ENCODE measurements at regions not wholly inside any gene's neighbourhood (a gene's known extent, or its start where the extent isn't known, plus 50 kb on each side); places are given as distances from the start of the nearest gene placed in this dataset.
"Not testable (repeated sequence)": the region's sequence is repeated elsewhere in the genome, so short reads cannot be mapped to it uniquely, and the experiment has no call there.

DNA sequence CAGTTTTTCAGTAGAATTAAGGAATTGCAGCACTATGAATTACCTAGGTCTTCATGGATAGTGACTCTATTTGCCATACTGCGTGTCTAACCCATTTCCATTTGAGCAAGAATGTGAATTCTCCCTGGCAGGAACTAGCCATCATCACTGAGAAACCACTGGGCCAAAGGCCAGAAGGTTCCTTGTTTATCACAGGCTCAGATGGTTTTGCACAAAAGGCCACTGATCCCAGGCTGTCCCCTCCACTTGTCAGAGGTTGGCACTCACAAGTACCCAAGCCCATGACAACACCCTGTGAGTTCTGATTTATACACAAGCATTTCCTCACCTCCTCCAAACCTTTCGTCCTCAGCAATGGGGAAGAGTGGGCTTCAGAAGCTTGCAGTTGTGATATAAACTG, 131.8 kb downstream of the FOXB1 start:
- DNase-seq (ENCODE audit: low spot score) = no peak

DNA sequence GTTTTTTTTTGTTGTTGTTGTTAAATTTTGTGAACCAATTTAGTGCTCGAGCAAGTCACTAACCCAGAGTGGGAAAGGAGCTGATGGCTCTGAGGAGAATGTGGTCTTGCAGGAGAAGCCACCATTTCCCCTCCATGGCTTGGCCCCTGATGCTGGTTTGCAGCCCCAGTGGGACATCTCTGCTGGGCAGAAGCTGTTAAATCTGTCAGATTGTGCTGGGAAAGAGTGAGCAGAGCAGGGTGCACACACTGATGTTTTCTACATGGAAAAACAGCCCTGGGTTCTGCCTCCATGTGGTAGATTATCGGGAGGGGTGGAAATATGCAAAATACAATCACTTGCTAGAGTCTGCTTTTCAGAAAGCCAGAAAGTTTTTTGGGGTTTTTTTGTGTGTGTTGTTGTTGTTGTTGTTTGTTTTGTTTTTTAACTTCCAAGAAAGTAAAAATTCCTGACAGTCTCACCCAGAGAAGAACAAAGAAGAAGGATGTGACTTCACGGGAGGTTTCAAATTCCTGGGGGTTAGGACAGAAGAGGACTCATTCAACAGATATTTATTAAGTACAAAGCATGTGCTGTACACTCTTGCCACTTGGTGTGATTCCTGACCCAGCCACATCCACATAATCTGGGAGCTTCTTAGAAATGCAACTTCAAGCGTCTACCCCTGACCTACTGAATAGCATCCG, 133.7 kb downstream of the FOXB1 start:
- DNase-seq (ENCODE audit: low spot score) = no peak

DNA sequence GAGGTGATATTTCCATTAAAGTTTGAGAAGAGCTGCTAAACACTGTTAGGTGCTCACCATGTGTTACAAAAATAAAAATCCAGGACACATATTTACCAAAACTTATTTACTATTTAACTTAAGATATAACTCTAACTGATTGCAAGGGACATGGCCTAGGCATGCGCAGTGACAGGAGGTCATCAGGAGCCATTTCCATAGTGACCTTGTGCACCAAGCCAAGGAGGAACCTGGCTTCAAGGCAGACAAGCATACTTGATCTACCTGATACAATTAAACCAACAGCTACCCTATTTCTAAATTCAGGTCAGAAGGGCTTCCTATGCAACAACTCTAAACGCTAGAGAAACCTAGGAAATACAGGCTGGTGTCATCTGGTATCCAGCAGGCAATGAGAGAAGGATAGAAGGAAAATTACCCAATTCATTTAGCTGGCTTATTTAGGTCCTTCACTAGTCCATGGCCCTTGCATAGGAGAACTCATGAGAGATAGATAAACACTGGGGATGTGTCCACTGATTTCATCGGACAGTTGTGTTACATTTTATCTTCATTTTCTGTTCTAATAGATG, 134.4 kb downstream of the FOXB1 start:
- no peak for DNase-seq (ENCODE audit: low spot score)

DNA sequence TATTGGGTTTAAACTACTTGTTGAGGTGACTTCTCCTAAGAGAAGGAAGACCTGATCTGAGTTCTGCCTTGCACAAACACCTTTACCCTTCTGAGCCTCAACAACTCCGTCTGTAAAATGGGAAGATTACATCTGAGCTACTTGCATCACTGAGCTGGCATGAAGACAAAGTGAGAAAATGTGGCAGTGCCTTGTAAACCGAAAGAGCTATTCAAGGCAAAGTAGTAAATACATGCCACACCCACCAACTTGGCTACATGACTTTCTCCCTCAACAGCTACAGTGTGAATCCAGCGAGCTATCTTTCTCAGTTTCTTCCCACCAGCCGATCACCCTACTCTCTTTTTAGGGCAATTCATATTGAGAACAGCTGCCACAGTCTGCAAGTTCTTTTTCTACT, 148.3 kb downstream of the FOXB1 start:
- DNase-seq (ENCODE audit: low spot score) = no peak

DNA sequence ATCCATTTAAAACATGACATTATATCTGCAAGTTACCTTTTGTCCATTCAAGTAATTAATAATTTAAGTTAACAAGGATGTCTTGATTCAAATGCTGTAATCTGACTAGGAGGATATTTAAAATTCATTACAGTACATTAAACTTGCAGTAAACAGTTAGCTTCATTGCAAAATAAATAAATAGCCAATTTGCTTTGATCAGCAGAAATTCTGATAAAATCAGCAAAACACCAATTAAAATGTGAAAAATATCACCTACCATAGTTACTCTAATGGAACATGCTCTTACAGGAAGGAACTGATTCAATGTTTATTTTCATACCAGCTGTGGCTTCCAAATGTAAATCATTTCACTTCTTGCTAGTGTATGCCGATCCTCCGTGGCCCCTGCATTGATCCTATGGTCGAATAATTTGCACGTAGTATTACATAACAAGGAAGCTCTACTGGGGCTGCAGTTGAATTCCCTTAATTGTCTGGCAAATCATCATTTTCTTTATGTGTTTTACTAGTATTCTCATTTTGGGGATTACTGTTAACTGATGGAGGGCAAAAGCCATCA, 150.7 kb downstream of the FOXB1 start:
- no peak for DNase-seq (ENCODE audit: low spot score)

DNA sequence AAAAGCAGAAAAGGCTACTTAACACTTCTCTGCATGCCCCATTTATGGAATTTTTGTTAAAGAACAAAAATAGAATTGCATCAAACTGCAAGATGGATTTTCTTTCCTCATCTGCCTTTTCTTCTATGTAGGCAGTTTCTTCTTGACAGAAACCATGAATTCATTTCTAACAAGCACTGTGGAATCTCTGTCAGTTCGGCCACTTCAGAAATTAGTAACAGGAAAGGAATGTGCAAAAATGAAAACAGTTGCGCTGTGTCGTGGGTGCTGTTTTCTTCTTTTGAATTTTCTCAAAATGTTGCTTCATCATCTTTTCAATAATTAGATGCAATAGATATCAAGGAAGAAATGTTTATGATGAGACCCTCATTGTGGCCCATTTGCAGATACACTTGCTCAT, 151.6 kb downstream of the FOXB1 start:
- DNase-seq (ENCODE audit: low spot score) = no peak

DNA sequence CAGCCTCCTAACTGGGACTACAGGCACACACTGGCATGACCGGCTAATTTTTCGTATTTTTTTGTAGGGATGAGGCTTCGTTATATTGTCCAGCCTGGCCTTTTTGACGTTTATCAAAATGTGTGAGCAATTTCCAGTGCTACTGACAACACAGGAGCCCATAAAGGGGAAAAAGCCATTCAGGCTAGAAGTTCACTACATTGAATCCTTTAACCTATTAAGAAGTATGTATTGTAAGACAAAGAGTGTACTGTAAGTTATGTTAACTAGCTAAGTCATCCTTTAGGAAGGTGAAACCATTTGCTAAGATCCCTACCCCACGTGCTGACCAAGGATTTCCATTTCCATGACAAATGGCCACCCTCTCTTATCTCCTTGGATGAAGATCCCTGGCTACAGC, 156.8 kb downstream of the FOXB1 start:
- no peak for DNase-seq (ENCODE audit: low spot score)

DNA sequence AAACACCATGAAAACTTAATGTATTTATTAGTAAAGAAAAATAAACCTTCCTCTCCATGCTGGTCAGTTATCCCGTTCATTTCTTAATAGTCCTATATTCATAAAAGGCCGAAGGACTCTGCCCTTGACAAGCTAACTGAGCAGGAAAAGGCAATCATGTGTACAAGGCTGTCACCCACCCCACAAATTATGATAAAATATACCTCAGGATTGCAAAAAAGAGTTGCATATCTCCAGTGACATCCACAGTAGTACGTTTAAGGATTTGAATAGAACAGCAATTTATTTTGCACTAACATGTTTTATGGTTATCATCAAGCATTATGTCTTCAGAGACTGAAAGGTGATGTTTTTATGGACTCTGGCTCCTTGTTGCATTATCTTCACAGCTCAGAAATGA, 157.6 kb downstream of the FOXB1 start:
- no peak for DNase-seq (ENCODE audit: low spot score)

DNA sequence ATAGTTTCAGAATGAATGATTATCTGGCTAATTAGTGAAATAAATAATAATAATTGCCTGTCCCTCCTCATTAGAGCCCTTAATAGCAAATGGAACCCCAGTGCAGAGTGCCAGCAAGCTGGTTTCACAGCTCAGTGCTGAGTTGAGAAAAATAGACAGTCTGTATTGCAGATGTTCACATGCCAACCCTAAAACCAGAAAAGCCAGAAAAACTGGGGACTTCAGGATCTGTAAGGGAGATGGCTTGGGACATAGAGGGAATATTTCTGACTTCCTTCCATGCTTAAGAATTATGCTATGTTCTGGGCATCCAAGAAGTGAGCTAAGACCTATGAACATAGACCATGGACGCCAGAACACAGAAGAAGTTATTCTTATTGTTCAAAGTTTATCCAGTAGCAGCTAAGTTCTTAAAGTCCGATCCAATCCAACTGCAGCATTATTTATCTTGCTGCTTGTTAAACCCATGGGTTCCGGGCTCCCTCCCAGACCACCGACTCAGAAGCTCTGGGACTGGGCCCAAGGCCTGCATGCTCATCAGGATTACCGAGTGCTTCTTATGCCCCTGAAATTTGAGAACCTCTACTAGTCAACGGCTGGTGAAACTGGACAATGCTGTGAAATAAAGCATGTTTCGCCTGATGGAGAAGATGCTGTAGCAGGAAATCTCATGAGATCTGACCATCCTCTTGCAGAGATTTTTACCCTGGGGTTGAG, 158.3 kb downstream of the FOXB1 start:
- DNase-seq (ENCODE audit: low spot score) = no peak

DNA sequence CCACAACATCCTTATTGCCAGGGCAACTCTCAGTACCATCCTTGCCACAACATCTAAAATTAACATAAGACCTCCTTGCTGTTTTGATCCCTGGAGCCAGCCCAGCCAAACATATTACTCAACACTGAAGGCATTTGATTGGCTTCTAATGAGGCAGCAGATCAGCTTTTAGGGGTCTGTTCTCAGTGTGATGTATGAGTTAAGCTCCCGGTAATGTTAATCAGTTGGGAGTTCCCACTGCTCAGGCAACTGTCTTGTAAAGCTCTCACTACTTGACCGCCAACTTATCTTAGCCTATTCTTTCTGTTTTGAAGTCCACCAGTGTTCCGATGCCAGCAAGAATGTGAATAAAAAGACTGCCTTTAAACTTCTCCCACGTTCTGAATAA, 158.9 kb downstream of the FOXB1 start:
- no peak for DNase-seq (ENCODE audit: low spot score)

DNA sequence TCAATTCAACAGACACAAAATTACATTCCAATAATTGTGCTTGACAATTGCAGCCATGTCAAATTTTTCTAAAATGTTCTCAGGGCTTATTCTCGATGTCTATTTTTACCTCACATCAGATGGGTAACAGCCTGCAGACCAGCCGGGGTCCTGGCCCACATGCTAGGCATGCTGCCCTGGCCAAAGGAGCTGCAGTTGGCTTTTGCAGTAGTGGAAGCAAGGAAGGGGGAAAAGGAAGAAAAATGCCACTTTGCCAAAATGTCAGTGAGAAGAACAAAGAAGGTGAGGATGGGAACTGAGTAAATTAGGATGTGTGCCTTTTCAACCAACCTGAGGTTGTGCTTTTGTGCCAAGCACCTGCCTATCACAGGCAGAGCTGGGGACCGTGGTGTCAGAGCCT, 161.0 kb downstream of the FOXB1 start:
- no peak for DNase-seq (ENCODE audit: low spot score)

DNA sequence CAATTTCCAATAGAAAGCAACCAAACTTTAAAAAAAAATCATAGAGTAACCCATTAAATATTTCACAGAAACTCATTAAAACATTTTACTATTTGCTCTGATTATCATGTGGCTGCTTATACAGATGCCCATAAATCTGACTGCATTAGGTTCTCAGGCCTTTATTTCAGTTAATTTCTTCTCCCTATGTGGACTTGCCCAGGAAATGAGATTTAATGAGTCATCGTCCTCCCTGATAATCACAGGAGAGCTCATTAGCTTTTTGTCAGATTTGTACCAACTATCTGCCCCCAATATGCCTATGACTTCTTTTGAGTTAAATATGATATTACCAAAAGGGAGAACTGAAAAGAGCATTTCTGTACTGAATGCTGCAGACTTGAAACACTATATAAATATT, 168.0 kb downstream of the FOXB1 start:
- DNase-seq (ENCODE audit: low spot score) = no peak

DNA sequence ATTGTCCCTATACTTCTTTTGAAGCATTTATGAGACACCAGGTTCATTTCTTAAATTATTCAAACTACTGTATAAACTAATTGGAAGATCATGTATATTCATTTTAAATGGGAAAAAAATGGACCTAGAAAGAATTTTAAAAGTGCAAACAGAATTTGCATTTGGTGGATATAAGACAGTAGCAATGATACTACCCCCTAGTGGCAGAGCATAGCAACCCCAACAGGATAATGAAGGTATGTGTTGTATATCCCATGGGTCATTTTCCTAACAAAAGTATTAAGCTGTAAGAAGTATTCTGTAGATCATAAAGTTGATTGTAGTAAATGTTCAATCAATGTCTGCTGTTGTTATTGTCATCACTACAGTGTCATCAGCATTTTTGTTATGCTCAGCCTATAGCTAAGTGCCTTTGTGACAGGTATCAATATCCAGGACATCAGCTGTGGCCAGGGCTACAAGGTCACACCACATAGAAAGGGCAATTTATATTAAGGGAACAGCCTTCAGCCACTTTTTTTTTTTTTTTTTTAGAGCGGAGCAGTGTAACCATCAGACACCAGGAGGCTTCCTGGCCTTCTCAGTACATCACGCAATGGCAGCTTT, 175.8 kb downstream of the FOXB1 start:
- DNase-seq (ENCODE audit: low spot score) = no peak

DNA sequence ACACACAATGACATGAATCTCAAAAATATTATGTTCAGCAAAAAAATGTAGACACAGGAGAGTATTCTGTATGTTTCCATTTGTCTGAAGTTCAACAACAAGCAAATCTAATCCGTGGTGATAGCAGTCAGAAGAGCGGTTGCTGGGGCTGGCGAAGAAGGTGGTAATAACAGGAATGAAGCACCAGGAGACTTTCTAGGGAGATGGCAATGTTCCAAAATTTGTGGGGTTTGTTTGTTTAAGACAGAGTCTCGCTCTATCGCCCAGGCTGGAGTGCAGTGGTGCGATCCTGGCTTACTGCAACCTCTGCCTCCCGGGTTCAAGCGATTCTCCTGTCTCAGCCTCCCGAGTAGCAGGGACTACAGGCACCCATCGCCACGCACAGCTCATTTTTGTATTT, 177.8 kb downstream of the FOXB1 start:
- DNase-seq (ENCODE audit: low spot score) = not testable (repeated sequence)

DNA sequence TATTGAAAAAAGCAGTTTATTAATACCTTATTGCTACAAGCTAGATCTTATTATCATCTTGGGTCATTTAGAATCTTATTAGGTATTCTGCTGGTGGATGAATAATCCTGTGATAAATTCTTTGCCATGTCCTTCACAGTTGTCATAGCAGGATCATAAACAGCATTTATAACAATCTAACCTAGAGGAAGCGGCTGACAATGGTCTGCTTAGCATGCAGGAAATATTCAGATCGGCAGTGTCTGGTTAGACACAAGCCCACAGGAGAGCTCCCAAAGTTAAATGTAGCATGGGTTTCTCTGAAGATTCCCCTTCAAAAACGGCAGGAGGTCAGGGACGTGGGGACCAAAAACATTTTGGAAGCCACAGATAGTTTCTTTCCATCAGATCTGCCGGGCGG, 179.3 kb downstream of the FOXB1 start:
- no peak for DNase-seq (ENCODE audit: low spot score)

DNA sequence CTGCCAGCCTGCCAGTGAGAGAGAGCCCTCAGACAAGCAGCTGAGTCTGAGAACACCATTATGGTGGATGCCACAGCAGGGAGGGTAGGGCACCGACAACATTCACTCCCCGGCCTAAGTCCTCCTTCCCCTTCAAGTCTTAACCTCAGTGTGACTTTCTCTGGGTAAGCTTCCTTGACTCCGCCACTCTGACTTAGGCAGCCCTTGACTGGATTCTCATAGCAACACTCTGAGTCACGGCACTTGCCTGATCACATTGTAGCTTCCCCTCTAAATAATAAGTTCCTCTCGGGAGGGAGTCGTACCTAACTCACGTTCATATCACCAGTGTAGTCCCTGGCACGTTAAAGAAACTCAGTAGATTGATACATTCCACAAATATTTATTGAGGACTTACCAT, 180.5 kb downstream of the FOXB1 start:
- no peak for DNase-seq (ENCODE audit: low spot score)

DNA sequence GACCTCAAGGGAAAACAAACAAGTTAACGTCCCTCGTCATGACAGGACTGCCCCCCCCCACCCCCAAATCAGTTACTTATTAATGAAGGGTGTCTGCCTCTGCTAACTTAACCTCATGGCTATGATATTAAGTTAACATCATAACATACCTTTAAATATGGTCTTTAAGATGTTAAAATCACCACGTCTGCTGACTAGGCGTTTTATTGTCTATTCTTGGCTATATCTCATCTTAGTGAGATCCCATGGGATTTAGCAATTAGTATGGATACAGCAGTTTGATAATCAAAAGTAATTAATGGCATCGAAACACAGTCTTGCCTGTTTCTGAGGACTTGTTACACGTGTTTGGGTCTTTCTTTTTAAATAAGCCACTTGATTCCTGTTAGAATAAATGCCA, 186.9 kb downstream of the FOXB1 start:
- DNase-seq (ENCODE audit: low spot score) = no peak

DNA sequence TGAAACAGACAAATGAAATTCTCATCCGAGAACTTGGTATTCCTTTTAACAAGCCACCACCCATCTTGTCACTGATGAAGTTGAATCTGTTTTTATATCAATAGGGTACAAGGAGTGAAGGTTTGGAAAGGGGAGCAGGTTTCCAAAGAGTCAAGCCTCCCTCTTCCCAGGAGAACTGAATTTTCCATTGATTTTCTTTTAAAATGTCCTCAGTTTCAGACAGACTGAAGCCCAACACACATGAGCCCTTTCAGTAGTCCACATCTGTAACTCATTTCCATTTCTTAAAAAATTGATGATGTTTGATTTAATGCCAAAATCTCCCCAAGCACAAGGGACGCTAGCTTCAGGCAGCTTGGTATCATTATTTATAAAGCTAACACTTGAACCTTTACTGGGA, 187.7 kb downstream of the FOXB1 start:
- DNase-seq (ENCODE audit: low spot score) = no peak

DNA sequence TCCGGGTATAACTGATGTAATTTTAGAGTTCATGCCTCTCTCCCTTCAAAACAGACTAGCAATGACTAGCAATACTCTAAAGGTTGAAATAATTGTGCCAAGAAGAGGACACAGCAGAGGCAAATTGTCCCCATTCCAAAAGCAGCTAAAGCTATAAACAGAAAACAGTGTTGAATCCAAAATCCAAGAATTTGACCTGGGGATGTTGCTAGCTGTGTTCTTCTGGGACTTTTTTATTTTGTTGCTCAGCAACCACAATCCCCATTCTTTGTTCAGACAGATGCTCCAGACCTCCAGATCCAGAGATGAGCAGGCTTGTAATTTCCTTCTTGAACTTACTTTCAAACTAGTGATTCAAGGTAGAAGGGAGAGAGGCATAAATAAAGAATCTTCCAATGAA, 191.5 kb downstream of the FOXB1 start:
- no peak for DNase-seq (ENCODE audit: low spot score)

DNA sequence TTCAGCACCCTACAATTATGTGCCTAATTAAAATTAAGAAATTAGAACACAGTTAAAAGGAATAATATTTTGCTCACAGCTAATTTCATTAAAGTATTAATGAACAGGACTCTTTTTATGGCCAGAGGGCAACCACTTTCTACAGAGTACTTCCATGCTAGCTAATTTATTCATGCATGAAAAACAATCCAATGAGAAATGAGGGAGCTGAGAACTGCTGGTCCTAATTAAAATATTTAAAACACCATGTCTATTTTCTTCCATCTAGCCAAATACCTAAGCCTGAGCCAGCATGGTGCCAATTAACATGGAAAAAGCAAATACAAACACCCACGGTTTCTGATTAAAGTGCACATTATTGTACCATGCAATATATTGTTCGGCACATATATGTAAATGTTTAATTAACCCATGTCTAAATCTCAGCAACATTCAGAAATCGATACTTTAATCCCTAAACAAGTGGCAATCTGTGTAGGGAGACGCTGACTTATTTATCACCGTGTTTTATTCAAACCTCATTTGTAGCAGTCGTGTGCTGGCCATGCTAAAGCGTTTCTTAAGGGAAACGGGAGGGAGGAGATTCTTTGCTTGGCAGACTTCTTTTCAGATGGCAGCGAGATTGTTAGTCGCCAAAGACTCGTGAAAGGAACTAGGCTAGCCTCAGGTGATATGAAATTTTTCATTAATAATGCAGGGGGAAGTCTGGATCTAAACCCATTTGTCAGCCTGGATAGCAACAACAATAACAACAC, 193.5 kb downstream of the ANXA2 start:
- no peak for DNase-seq (ENCODE audit: low spot score)

DNA sequence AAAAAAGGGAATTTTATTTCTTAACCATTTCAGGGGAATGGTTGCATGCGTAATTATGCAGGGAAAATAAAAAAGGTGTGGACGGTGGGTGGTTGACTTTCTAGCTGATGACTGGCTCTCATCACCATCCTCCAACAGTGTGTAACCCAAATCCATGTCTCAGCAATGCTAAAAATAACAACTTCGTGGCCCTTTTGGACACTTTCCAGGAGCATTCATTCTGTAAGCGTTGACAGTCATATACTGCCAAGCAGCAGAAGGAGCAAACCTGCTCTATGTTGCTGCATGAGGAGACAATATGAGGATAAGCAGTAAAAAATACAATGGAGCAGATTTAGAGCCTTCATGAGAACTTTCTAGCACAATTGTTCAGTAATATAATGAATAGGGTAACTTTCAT, 189.1 kb downstream of the ANXA2 start:
- DNase-seq (ENCODE audit: low spot score) = no peak

DNA sequence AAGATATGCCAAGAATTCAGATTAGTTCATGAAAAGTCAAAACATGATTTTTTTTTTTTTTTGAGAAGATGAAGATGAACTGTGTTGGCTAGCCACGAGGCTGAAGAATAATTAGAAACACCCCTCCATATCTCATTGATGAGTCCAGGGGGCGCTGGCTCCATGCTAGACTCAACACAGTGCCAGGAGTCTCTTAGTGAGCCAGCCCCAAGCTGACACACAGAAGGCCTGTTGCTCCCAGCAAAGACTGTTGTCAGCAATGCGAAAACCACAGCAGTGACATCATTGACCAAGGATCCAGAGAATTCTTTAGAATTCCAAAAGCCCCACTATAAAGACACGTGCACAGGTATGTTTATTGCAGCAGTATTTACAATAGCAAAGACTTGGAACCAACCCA, 185.2 kb downstream of the ANXA2 start:
- DNase-seq (ENCODE audit: low spot score) = no peak
